ENCODE measurements at regions not wholly inside any gene's neighbourhood (a gene's known extent, or its start where the extent isn't known, plus 50 kb on each side); places are given as distances from the start of the nearest gene placed in this dataset.

DNA sequence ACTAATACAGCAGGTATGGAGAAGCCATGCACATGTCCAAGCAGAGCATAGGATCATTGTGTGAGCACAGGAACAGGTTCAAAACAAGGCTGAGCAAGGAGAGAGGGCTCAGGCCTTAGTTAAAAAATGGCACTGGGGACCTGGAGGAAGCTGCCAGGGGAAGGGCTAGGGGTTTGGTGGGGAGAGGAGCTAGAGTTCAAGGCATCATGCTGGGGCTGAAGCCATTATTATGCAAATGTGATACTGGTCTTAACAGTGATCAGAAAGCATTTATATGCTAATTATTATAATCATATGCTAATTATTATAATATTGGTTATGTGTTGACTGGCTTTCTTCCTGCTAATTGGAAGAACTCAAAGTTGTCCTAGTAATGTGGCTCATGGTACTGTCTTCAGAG is 546.0 kb upstream of the CFAP20DC start:
- Mint-ChIP-seq H3K36me3 (ENCODE audit: unreplicated experiment) (no peaks in the 10 kb centered on the region), H3K4me3 (ENCODE audit: unreplicated experiment) (no peak overlapping the region), H3K27me3 (ENCODE audit: unreplicated experiment) (peaks cover 31% of the 10 kb centered on the region), H3K4me1 (ENCODE audit: unreplicated experiment) (no peaks in the 10 kb centered on the region), H3K9me3 (ENCODE audit: unreplicated experiment) (no peaks in the 10 kb centered on the region), H3K27ac (ENCODE audit: unreplicated experiment) (no peak overlapping the region)
- no peak for TF ChIP-seq CTCF (IDR thresholded peaks at IDR 0.05)
- DNase-seq (ENCODE audit: extremely low spot score, unreplicated experiment), result no peak

- Mint-ChIP-seq H3K4me3 (ENCODE audit: unreplicated experiment) (no peak overlapping the region), H3K4me1 (ENCODE audit: unreplicated experiment) (no peaks in the 10 kb centered on the region), H3K36me3 (ENCODE audit: unreplicated experiment) (no peaks in the 10 kb centered on the region)
Measured at GRCh38 chr3:59593380-59593779, 543.6 kb upstream of the CFAP20DC start.

DNA sequence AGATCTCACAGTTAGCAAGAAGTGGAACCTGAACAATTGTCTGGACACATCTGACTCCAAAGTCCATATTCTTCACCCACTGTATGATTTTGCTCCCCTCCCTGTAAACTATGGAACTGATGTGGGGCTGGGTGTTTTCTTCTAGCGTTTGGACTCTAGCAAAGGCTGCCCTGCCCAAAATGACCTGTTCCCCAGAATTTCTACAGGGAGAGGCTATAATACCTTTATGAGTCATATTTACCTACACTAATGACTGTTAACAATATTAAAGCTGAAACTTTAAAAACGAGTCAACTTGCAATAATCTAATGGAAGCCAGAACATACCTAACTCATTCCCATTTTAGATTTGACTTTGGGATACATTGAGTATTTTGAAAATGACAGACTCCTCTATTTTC is 531.2 kb upstream of the CFAP20DC start:
- H3K36me3 Mint-ChIP-seq (ENCODE audit: unreplicated experiment), result no peaks in the 10 kb centered on the region
- no peak overlapping the region for H3K4me3 Mint-ChIP-seq (ENCODE audit: unreplicated experiment)
- no peaks in the 10 kb centered on the region for H3K4me1 Mint-ChIP-seq (ENCODE audit: unreplicated experiment)
- DNase-seq (ENCODE audit: extremely low spot score, unreplicated experiment), result no peak
- peaks cover 15% of the 10 kb centered on the region for H3K27me3 Mint-ChIP-seq (ENCODE audit: unreplicated experiment)
- no peak for TF ChIP-seq CTCF (IDR thresholded peaks at IDR 0.05)
- peaks cover 5% of the 10 kb centered on the region for H3K9me3 Mint-ChIP-seq (ENCODE audit: unreplicated experiment)
- H3K27ac Mint-ChIP-seq (ENCODE audit: unreplicated experiment), result no peak overlapping the region

More at GRCh38 chr3:59593380-59593779, 543.6 kb upstream of the CFAP20DC start:
- no peak for DNase-seq (ENCODE audit: extremely low spot score, unreplicated experiment)
- H3K27me3 Mint-ChIP-seq (ENCODE audit: unreplicated experiment), result peaks cover 29% of the 10 kb centered on the region
- no peak for TF ChIP-seq CTCF (IDR thresholded peaks at IDR 0.05)
- H3K9me3 Mint-ChIP-seq (ENCODE audit: unreplicated experiment), result peaks cover under 1% of the 10 kb centered on the region
- no peak overlapping the region for H3K27ac Mint-ChIP-seq (ENCODE audit: unreplicated experiment)

- H3K27me3 Mint-ChIP-seq (ENCODE audit: unreplicated experiment), result peaks cover 15% of the 10 kb centered on the region
- no peaks in the 10 kb centered on the region for H3K4me1 Mint-ChIP-seq (ENCODE audit: unreplicated experiment)
- no peaks in the 10 kb centered on the region for H3K36me3 Mint-ChIP-seq (ENCODE audit: unreplicated experiment)
- no peak for TF ChIP-seq CTCF (IDR thresholded peaks at IDR 0.05)
- H3K27ac Mint-ChIP-seq (ENCODE audit: unreplicated experiment), result no peak overlapping the region
- no peak overlapping the region for H3K4me3 Mint-ChIP-seq (ENCODE audit: unreplicated experiment)
- no peaks in the 10 kb centered on the region for H3K9me3 Mint-ChIP-seq (ENCODE audit: unreplicated experiment)
- DNase-seq (ENCODE audit: extremely low spot score, unreplicated experiment), result no peak
Measured at GRCh38 chr3:59580499-59580898, 530.7 kb upstream of the CFAP20DC start.

- H3K36me3 Mint-ChIP-seq (ENCODE audit: unreplicated experiment), result no peaks in the 10 kb centered on the region
Measured at GRCh38 chr3:59578129-59578528, 528.3 kb upstream of the CFAP20DC start.

More at GRCh38 chr3:59578129-59578528, 528.3 kb upstream of the CFAP20DC start:
- DNase-seq (ENCODE audit: extremely low spot score, unreplicated experiment), result no peak
- H3K4me1 Mint-ChIP-seq (ENCODE audit: unreplicated experiment), result no peaks in the 10 kb centered on the region
- H3K9me3 Mint-ChIP-seq (ENCODE audit: unreplicated experiment), result no peaks in the 10 kb centered on the region
- no peak for TF ChIP-seq CTCF (IDR thresholded peaks at IDR 0.05)
- no peak overlapping the region for H3K27ac Mint-ChIP-seq (ENCODE audit: unreplicated experiment)
- peaks cover 13% of the 10 kb centered on the region for H3K27me3 Mint-ChIP-seq (ENCODE audit: unreplicated experiment)
- H3K4me3 Mint-ChIP-seq (ENCODE audit: unreplicated experiment), result no peak overlapping the region

Data from osteocyte (in vitro differentiated cells).